NOMO-1 (cell line): ENCODE measurements at regions not wholly inside any gene's neighbourhood (a gene's known extent, or its start where the extent isn't known, plus 50 kb on each side); places are given as distances from the start of the nearest gene placed in this dataset.
"Not testable (repeated sequence)": the region's sequence is repeated elsewhere in the genome, so short reads cannot be mapped to it uniquely, and the experiment has no call there.

ENCODE experiments used
- DNase-seq, 2 experiments: peaks; one replicate each; lab custom pipeline; 2025; ENCODE audit not compliant: unreplicated experiment in 2 of 2; lab: John Stamatoyannopoulos, UW

- no peak for DNase-seq
Observed at GRCh38 chr2:7730990-7731389, 813.8 kb downstream of the RNF144A start.

- DNase-seq, result no peak
Observed at GRCh38 chr2:7732497-7732896, 815.3 kb downstream of the RNF144A start.

- no peak for DNase-seq
Observed at GRCh38 chr2:7736646-7737305, 819.6 kb downstream of the RNF144A start.

- DNase-seq, result no peak
Observed at GRCh38 chr2:7738596-7738995, 821.4 kb downstream of the RNF144A start.

GRCh38 chr2:7740114-7740513, 822.9 kb downstream of the RNF144A start:
- DNase-seq, result no peak

- no peak for DNase-seq
Observed at GRCh38 chr2:7742301-7742700, 825.1 kb downstream of the RNF144A start.

- DNase-seq, result no peak
Observed at GRCh38 chr2:7744827-7745226, 827.6 kb downstream of the RNF144A start.

- no peak for DNase-seq
Observed at GRCh38 chr2:7745369-7745768, 828.2 kb downstream of the RNF144A start.

GRCh38 chr2:7748717-7749415, 831.7 kb downstream of the RNF144A start:
- no peak for DNase-seq

- DNase-seq, result no peak
Observed at GRCh38 chr2:7749895-7750559, 832.8 kb downstream of the RNF144A start.

- no peak for DNase-seq
Observed at GRCh38 chr2:7752291-7752690, 835.1 kb downstream of the RNF144A start.

- no peak for DNase-seq
Observed at GRCh38 chr2:7753777-7754176, 836.6 kb downstream of the RNF144A start.

GRCh38 chr2:7755879-7756278, 838.7 kb downstream of the RNF144A start:
- no peak for DNase-seq

GRCh38 chr2:7758073-7758759, 841.0 kb downstream of the RNF144A start:
- no peak for DNase-seq

- no peak for DNase-seq
Observed at GRCh38 chr2:7759898-7760297, 842.7 kb downstream of the RNF144A start.

- DNase-seq, result not testable (repeated sequence)
Observed at GRCh38 chr2:7763418-7763817, 846.2 kb downstream of the RNF144A start.

GRCh38 chr2:7765236-7765635, 848.0 kb downstream of the RNF144A start:
- DNase-seq, result no peak

- DNase-seq, result no peak
Observed at GRCh38 chr2:7766088-7766722, 849.0 kb downstream of the RNF144A start.

GRCh38 chr2:7766978-7767565, 849.9 kb downstream of the RNF144A start:
- DNase-seq, result no peak

GRCh38 chr2:7767902-7768301, 850.7 kb downstream of the RNF144A start:
- DNase-seq, result no peak

- DNase-seq, result no peak
Observed at GRCh38 chr2:7771781-7772180, 854.6 kb downstream of the RNF144A start.
